AG09309 (cell line): ENCODE measurements at regions not wholly inside any gene's neighbourhood (a gene's known extent, or its start where the extent isn't known, plus 50 kb on each side); places are given as distances from the start of the nearest gene placed in this dataset.

Experiments used
- DNase-seq: peaks from one replicate; pipeline ENCODE4 v3.0.0-alpha.2; 2010; ENCODE audit warnings: low read depth
- H3K4me3 ChIP-seq: 2 replicates; pipeline ENCODE4 v1.5.1; 2011; ENCODE audit warnings: mild to moderate bottlenecking, low read depth, low read length, moderate library complexity; ENCODE audit not compliant: control insufficient read depth
- CTCF ChIP-seq: IDR thresholded peaks from 2 replicates; pipeline ENCODE4 v1.5.1; 2011; ENCODE audit warnings: mild to moderate bottlenecking, low read depth, low read length, inconsistent platforms; ENCODE audit not compliant: insufficient read depth, control insufficient read depth; ENCODE audit errors: missing control alignments

- no peak for TF ChIP-seq CTCF
- no peak overlapping the region for H3K4me3 ChIP-seq
- no peak for DNase-seq
Measured at GRCh38 chr10:130498934-130499333, 362.7 kb downstream of the GLRX3 start.

- H3K4me3 ChIP-seq = no peak overlapping the region
- TF ChIP-seq CTCF = no peak
- no peak for DNase-seq
Measured at GRCh38 chr10:130499541-130499940, 363.4 kb downstream of the GLRX3 start.

- TF ChIP-seq CTCF = no peak
Measured at GRCh38 chr10:130500261-130501000, 364.2 kb downstream of the GLRX3 start.

GRCh38 chr10:130507461-130507860 lies 371.3 kb downstream of the GLRX3 start:
- no peak overlapping the region for H3K4me3 ChIP-seq
- DNase-seq = no peak
- no peak for TF ChIP-seq CTCF

More at GRCh38 chr10:130500261-130501000, 364.2 kb downstream of the GLRX3 start:
- DNase-seq = no peak
- H3K4me3 ChIP-seq = no peak overlapping the region

- no peak overlapping the region for H3K4me3 ChIP-seq
- no peak for TF ChIP-seq CTCF
- DNase-seq = no peak
Measured at GRCh38 chr10:130509881-130510689, 373.9 kb downstream of the GLRX3 start.

- DNase-seq = no peak
- TF ChIP-seq CTCF = no peak
- no peak overlapping the region for H3K4me3 ChIP-seq
Measured at GRCh38 chr10:130510755-130511154, 374.6 kb downstream of the GLRX3 start.
